ENCODE measurements at regions not wholly inside any gene's neighbourhood (a gene's known extent, or its start where the extent isn't known, plus 50 kb on each side); places are given as distances from the start of the nearest gene placed in this dataset.

DNA sequence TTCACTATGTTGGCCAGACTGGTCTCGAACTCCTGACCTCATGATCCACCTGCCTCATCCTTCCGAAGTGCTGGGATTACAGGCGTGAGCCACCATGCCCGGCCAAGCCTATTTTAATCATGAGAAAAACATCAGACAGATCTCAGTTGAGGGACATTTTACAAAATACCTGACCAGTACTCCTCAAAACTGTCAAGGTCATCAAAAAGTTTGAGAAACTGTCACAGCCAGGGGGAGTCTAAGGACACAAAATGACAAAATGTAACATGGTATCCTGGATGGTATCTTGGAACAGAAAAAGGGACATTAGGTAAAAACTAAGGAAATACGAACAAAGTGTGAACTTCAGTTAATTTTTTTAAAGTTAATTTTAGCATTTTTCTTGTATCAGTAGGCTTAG, 219.8 kb upstream of the PPP1R3A start:
- Histone ChIP-seq H3K4me3 (no peak overlapping the region), H3K27ac (no peak overlapping the region), H3K9me3 (ENCODE audit: low read depth) (no peaks in the 10 kb centered on the region), H3K4me1 (ENCODE audit: low read depth) (no peaks in the 10 kb centered on the region), H3K27me3 (no peaks in the 10 kb centered on the region), H3K36me3 (no peaks in the 10 kb centered on the region)
- DNase-seq (ENCODE audit: low read depth in 1 of 2, low spot score in 1 of 2) = no peak
- no peak for TF ChIP-seq CTCF (IDR thresholded peaks at IDR 0.05; ENCODE audit: low read depth, low read length)

DNA sequence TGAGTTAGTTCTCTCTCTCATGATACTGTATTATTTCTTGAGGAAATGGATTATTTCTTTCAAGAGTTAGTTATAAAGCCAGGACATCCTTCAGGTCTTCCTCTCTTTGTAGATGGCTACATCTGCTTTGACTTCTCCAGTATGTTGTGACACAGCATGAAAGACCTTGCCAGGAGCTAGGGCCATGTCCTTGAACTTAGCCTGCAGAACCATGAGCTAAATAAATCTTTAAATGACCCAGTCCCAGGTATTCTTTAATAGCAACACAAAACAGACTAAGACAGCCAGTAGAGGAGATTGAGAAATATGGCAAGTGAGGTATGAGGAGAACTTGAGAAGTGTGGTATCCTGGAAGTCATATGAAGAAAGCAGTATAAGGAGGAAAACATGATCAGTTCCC, 214.9 kb upstream of the PPP1R3A start:
- Histone ChIP-seq H3K9me3 (ENCODE audit: low read depth) (no peaks in the 10 kb centered on the region), H3K4me3 (no peak overlapping the region), H3K4me1 (ENCODE audit: low read depth) (no peaks in the 10 kb centered on the region), H3K36me3 (no peaks in the 10 kb centered on the region), H3K27me3 (no peaks in the 10 kb centered on the region), H3K27ac (no peak overlapping the region)
- TF ChIP-seq CTCF (IDR thresholded peaks at IDR 0.05; ENCODE audit: low read depth, low read length) = no peak
- DNase-seq (ENCODE audit: low read depth in 1 of 2, low spot score in 1 of 2) = no peak

DNA sequence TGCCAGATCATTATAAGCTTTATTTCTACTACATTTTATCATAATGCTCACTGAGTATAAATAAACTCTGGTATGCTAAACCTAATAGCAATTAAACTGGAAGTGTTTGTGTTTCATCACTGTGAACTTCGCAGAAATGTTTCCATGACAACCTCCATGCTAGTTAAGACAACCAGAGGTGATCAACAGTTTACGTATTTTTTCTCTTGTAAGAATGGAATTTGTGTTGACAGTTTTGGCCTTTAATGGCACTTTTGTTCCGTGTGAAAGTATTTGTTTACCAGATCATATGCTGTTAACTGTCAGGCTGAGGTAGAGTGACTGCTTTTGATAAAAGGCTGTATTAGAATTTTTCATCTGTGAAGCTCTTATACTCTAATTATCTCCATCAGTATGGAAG, 212.1 kb upstream of the PPP1R3A start:
- Histone ChIP-seq H3K9me3 (ENCODE audit: low read depth) (no peaks in the 10 kb centered on the region), H3K27ac (no peak overlapping the region), H3K36me3 (no peaks in the 10 kb centered on the region), H3K4me3 (no peak overlapping the region), H3K27me3 (no peaks in the 10 kb centered on the region), H3K4me1 (ENCODE audit: low read depth) (no peaks in the 10 kb centered on the region)
- DNase-seq (ENCODE audit: low read depth in 1 of 2, low spot score in 1 of 2) = no peak
- no peak for TF ChIP-seq CTCF (IDR thresholded peaks at IDR 0.05; ENCODE audit: low read depth, low read length)

DNA sequence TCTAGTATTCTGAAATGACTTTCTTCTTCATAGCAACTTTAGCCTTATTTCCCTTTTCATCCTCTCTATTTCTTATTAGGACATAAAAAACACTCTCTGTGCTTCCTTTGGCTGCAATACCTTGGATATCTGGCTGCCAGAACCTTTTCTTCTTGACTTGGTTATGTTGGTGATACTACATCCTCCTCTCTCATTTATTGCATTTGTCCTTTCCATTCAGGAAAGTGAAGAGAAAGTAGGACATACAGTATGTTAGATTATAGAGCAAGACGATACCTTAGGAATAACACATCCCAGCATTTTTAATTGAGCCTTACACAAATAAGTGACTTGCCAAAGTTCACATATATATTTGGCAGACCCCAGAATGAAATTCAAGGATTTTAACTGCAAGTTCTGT, 210.1 kb upstream of the PPP1R3A start:
- no peaks in the 10 kb centered on the region for H3K9me3 ChIP-seq (ENCODE audit: low read depth)
- TF ChIP-seq CTCF (IDR thresholded peaks at IDR 0.05; ENCODE audit: low read depth, low read length) = no peak
- no peak overlapping the region for H3K4me3 ChIP-seq
- no peaks in the 10 kb centered on the region for H3K4me1 ChIP-seq (ENCODE audit: low read depth)
- no peaks in the 10 kb centered on the region for H3K36me3 ChIP-seq
- no peak for DNase-seq (ENCODE audit: low read depth in 1 of 2, low spot score in 1 of 2)
- no peak overlapping the region for H3K27ac ChIP-seq
- H3K27me3 ChIP-seq = peaks cover 6% of the 10 kb centered on the region

- no peak overlapping the region for H3K27ac ChIP-seq
- DNase-seq (ENCODE audit: low read depth in 1 of 2, low spot score in 1 of 2) = no peak
- peaks cover 6% of the 10 kb centered on the region for H3K27me3 ChIP-seq
- TF ChIP-seq CTCF (IDR thresholded peaks at IDR 0.05; ENCODE audit: low read depth, low read length) = no peak
- no peaks in the 10 kb centered on the region for H3K9me3 ChIP-seq (ENCODE audit: low read depth)
- no peak overlapping the region for H3K4me3 ChIP-seq
- no peaks in the 10 kb centered on the region for H3K36me3 ChIP-seq
- no peaks in the 10 kb centered on the region for H3K4me1 ChIP-seq (ENCODE audit: low read depth)
Measured at GRCh38 chr7:114126095-114126494, 207.3 kb upstream of the PPP1R3A start.

- Histone ChIP-seq H3K27me3 (no peaks in the 10 kb centered on the region), H3K36me3 (no peaks in the 10 kb centered on the region), H3K27ac (no peak overlapping the region), H3K4me1 (ENCODE audit: low read depth) (no peaks in the 10 kb centered on the region), H3K4me3 (no peak overlapping the region), H3K9me3 (ENCODE audit: low read depth) (no peaks in the 10 kb centered on the region)
- no peak for DNase-seq (ENCODE audit: low read depth in 1 of 2, low spot score in 1 of 2)
- TF ChIP-seq CTCF (IDR thresholded peaks at IDR 0.05; ENCODE audit: low read depth, low read length) = no peak
Measured at GRCh38 chr7:114112806-114113205, 194.0 kb upstream of the PPP1R3A start.
